ENCODE measurements at regions not wholly inside any gene's neighbourhood (a gene's known extent, or its start where the extent isn't known, plus 50 kb on each side); places are given as distances from the start of the nearest gene placed in this dataset.

GRCh38 chr2:89784960-89785359 lies 1093.5 kb downstream of the RPIA start:
- TF ChIP-seq POLR2A (IDR thresholded peaks at IDR 0.05) (no peak), CTCF (IDR thresholded peaks at IDR 0.05 in 8 of 11, conservative IDR thresholded peaks at IDR 0.05 in 3 of 11) (no peak), POLR2AphosphoS5 (IDR thresholded peaks at IDR 0.05) (no peak)
